Urinary bladder (tissue), 3 donors: ENCODE measurements at regions not wholly inside any gene's neighbourhood (a gene's known extent, or its start where the extent isn't known, plus 50 kb on each side); places are given as distances from the start of the nearest gene placed in this dataset.

Experiments used
- DNase-seq: peaks from one replicate; pipeline ENCODE4 v3.0.0-alpha.2; 2015; ENCODE audit errors: extremely low spot score
- H3K27ac ChIP-seq: one replicate; pipeline ENCODE4 v1.5.1; 2013; ENCODE audit warnings: low read depth, mild to moderate bottlenecking, moderate library complexity
- H3K36me3 ChIP-seq: one replicate; pipeline ENCODE4 v1.6.1; 2013; ENCODE audit warnings: mild to moderate bottlenecking, moderate library complexity; ENCODE audit not compliant: insufficient read depth
- H3K4me1 ChIP-seq: one replicate; pipeline ENCODE4 v1.6.1; 2013; ENCODE audit warnings: mild to moderate bottlenecking, moderate library complexity; ENCODE audit not compliant: insufficient read depth
- H3K4me3 ChIP-seq: one replicate; pipeline ENCODE4 v1.5.1; 2013; ENCODE audit warnings: low read depth, low read length
- WGBS: extraction: QIAGEN DNeasy Blood & Tissue Kit; methylation state at CpG from one replicate; pipeline ENCODE4 v1.1.7; 2013; 5-methylcytosine and 5-hydroxymethylcytosine counted together
- donor health status: healthy with polysubstance abuse.
- donor health status: healthy.

DNA sequence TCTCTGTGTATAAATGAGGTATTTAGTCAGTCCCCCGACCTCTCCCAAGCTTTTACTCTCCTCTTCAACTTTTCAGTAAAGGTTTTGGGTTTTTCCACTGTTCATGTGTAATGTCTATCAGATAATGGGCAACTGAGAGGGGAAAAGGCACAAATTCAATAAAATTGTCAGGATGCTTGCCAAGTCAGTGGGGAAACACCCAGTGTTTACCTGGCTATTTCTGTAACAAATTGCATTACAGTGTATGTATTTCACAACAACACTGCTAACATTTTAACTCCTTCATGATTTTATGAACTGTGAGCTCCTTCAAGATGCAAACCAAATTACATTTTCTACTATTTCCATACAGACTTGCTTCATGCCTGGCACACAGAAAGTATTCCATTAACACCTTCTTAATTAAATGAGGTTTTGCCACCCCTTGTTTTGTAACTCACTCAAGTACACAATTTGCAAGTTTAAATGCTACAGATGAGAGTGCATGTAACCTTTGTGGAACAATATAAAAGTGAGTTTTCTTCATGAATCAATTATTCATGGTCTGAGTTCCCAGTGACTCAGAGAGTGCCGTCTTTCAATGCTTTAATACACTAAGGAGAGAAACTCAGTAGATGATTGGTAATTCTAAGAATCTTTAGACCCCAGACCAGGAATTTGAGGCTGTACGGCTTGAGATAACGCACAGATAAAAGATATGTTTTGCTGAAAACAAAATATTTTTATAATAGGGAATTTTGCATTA, 149.8 kb upstream of the TLL1 start:
- H3K27ac ChIP-seq, result no peak overlapping the region
- no peak for DNase-seq
- H3K4me1 ChIP-seq, result no peaks in the 10 kb centered on the region
- 74% methylated on average over 4 of the region's 4 CpGs for WGBS
- H3K4me3 ChIP-seq, result no peak overlapping the region
- H3K36me3 ChIP-seq, result no peaks in the 10 kb centered on the region

DNA sequence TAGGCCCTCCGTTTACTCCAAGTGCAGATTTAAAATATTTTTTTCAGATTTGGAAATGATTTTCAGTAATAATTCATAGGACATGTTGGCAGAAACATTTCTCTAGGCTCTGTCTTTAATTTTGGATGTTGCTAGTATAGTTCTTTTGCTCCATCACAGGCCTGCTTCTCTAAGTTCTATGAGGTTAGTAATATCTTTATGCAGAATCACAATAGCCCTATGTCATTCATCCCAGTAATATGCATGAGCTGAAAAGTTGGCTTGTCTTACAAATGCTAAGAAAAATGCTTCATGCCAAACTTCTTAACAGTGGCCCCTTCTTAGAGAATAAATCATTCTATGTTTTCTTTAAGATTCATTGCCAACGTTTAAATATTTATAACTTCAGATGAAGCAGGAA, 148.3 kb upstream of the TLL1 start:
- H3K4me1 ChIP-seq, result no peaks in the 10 kb centered on the region
- H3K36me3 ChIP-seq, result no peaks in the 10 kb centered on the region
- H3K4me3 ChIP-seq, result no peak overlapping the region
- no peak overlapping the region for H3K27ac ChIP-seq
- DNase-seq, result no peak
- WGBS, result 37% methylated on average over 2 of the region's 2 CpGs

DNA sequence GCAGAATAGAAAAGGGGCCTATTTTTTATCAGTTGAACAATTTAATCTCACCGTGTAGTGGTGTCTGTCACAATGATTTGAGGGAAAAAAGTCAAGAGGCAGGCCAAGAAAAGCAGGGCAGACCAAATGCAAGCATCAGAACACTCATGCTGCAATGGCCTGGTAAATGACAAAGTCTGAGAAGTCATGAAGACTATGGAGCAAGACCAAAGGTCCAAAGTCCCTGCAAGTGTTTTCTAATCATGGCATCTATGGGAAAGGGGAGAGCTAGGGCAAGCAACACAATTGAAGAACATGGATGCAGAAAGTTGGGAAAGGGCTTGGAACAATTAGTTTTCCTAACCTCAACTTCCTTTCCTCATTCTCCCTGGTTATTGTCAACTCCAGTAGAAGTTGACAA, 147.7 kb upstream of the TLL1 start:
- H3K36me3 ChIP-seq, result no peaks in the 10 kb centered on the region
- H3K4me3 ChIP-seq, result no peak overlapping the region
- H3K27ac ChIP-seq, result no peak overlapping the region
- no peak for DNase-seq
- 48% methylated on average over 1 of the region's 1 CpG for WGBS
- no peaks in the 10 kb centered on the region for H3K4me1 ChIP-seq

DNA sequence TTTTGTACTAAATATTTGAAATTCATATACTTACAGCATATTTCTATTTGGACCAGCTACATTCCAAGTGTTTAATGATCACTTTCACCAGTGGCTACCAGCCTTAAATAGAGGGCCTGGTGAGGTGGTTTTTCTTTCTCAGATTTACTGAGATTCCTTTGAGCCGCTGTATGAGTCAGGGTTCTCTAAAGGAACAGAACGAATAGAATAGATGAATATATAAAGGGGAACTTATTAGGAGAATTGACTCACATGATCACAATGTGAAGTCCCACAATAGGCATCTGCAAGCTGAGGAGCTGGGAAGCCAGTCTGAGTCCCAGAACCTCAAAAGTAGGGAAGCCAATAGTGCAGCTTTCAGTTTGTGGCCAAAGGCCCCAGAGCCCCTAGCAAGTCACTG, 146.2 kb upstream of the TLL1 start:
- no peaks in the 10 kb centered on the region for H3K4me1 ChIP-seq
- no peak for DNase-seq
- H3K27ac ChIP-seq, result no peak overlapping the region
- H3K36me3 ChIP-seq, result no peaks in the 10 kb centered on the region
- 90% methylated on average over 2 of the region's 2 CpGs for WGBS
- H3K4me3 ChIP-seq, result no peak overlapping the region

DNA sequence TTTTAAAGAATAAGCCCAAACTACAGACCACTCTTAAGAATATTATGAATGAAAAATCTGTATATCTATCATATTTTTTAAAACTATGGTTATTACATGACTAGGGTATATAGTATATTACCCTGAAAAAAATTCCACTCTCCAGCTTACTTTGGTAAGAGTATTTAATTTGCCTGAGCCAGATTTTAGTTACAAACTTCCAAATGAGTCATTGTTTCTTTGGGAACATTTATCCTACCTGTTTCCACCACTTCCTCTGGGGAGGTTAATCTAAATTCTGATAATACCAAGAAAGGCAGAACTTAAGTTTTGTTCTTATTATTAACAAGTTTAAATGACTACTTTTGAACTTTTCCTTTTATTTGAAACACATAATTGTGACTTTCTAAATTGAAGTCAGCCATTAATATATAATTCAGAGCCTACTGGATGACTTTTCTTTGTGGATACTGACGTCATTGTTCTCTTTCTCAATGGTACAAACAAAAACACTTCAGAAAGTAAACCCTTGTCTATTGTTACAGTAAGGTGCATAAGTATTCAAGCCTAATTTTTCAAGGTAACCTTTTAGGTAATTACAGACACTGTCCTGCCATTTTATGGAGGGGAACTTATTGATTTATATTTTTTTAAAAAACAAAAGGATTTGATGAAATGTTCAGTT, 135.6 kb upstream of the TLL1 start:
- Histone ChIP-seq H3K4me3 (no peak overlapping the region), H3K36me3 (no peaks in the 10 kb centered on the region), H3K27ac (no peak overlapping the region), H3K4me1 (no peaks in the 10 kb centered on the region)
- WGBS, result 76% methylated on average over 1 of the region's 1 CpG
- DNase-seq, result no peak

DNA sequence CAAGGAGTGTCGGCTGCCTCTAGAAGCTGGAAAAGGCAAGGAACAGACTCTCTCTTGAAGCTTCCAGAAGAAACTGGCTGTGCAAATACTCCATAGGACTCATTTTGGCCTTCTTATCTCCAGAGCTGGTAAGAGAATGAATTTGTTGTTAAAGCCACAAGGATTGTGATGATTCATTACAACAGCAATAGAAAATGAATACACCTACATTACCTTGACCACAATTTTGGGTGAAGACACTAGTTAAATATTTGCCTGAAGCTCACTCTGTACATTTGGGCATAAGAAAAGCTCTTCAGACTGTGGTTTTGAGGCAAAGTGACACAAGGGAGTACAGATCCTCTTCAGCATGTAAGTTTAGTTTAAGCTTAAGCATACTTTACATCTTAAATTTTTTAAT, 134.5 kb upstream of the TLL1 start:
- H3K27ac ChIP-seq, result no peak overlapping the region
- no peak overlapping the region for H3K4me3 ChIP-seq
- no peaks in the 10 kb centered on the region for H3K4me1 ChIP-seq
- no peak for DNase-seq
- 92% methylated on average over 1 of the region's 1 CpG for WGBS
- H3K36me3 ChIP-seq, result no peaks in the 10 kb centered on the region

DNA sequence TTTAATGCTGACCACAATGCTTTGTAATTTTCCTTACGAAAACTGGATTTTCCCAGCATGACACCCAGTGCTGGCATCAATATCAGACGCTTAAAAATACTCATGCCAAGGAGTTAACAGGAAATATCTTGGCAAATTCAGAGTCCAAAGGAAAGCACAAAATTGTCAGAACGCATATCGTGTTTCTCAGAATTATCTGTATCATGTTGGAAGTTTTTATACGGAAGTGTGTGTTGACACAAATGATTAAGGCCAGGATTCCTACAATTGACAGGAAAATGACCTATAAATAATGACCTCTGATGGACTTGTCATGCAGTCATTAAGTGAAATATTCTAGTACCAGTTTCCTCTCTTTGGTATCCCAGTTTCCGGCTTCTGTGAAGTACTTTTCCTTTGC, 132.1 kb upstream of the TLL1 start:
- Histone ChIP-seq H3K4me1 (no peaks in the 10 kb centered on the region), H3K27ac (no peak overlapping the region), H3K36me3 (no peaks in the 10 kb centered on the region), H3K4me3 (no peak overlapping the region)
- 64% methylated on average over 6 of the region's 6 CpGs for WGBS
- no peak for DNase-seq

DNA sequence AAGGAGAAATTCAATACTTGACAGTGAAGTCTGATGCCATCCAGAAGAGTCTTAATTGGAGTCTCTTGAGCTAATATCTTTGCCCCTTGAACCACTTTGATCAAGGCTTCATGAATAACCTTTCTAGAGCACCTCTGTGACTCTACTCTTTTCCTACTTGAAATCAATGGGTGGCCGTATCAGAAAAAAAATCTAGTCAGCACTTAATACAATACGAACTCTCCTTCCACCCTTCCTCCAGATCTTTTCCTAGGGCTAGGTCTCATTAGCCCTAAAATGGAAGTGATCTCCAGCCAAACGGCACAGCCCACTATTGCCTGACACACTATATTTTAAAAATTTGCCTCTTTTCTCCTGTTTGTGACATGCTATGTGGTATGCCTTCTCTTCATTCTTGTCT, 129.6 kb upstream of the TLL1 start:
- no peak overlapping the region for H3K27ac ChIP-seq
- H3K36me3 ChIP-seq, result no peaks in the 10 kb centered on the region
- no peak overlapping the region for H3K4me3 ChIP-seq
- 91% methylated on average over 3 of the region's 3 CpGs for WGBS
- no peak for DNase-seq
- no peaks in the 10 kb centered on the region for H3K4me1 ChIP-seq

DNA sequence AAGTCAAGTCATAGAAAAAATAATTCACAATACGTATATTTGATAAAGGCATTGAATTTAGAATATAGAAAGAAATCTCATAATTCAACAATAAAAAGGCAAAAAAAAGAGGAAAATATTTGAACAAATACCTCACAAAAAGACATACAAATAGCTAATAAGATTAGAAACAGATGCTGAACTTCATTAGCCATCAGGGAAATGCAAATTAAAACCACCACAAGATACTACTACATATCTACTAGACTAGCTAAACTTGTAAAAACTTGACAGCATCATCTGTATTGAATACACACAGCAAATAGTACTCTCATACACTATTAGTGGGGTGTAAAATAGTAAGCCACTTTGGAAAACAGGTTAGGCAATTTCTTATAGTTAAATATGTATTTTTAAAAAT, 128.7 kb upstream of the TLL1 start:
- no peak overlapping the region for H3K4me3 ChIP-seq
- no peaks in the 10 kb centered on the region for H3K4me1 ChIP-seq
- 94% methylated on average over 1 of the region's 1 CpG for WGBS
- H3K27ac ChIP-seq, result no peak overlapping the region
- H3K36me3 ChIP-seq, result no peaks in the 10 kb centered on the region
- DNase-seq, result no peak

DNA sequence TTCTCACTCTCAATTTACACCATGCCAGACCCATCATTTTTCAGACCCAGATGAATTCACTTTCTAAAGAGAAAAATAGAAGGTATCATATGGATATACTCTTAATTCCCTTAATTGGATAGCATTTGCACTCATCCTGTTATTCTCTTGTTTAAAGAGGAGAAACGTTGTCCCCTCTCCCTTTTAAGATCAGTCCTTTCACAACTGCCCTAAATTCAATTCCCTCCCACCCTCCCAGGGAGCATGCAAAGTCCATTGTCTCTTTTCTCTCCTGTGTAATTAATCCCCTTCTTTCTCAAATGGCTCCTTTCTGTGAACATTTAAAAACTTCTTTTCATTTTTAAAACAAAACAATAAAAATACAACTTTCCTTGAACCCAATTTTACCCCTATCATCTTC, 124.7 kb upstream of the TLL1 start:
- Histone ChIP-seq H3K36me3 (no peaks in the 10 kb centered on the region), H3K27ac (no peak overlapping the region), H3K4me1 (no peaks in the 10 kb centered on the region), H3K4me3 (no peak overlapping the region)
- DNase-seq, result no peak
- WGBS, result 67% methylated on average over 1 of the region's 1 CpG

DNA sequence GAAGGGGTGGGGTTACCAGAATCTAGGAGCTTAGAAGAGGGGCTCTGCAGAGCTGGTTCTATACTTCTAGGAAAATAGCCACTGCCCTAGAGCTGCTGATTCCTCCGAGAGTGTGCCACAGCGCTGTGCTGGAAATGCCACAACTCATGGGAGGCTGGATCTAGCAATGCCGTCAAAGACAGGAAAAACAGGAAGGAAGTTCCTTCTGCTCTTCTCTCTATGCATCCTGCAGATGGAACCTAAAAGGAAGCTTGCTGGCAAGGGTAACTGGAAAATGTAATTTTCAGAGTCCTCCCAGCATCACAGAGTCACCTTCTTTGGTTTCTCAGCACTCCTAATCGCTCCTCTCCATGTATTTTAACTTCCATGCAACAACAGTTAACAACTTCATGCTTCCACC, 121.2 kb upstream of the TLL1 start:
- no peak for DNase-seq
- Histone ChIP-seq H3K27ac (no peak overlapping the region), H3K4me1 (no peaks in the 10 kb centered on the region), H3K36me3 (no peaks in the 10 kb centered on the region), H3K4me3 (no peak overlapping the region)
- 79% methylated on average over 4 of the region's 4 CpGs for WGBS

DNA sequence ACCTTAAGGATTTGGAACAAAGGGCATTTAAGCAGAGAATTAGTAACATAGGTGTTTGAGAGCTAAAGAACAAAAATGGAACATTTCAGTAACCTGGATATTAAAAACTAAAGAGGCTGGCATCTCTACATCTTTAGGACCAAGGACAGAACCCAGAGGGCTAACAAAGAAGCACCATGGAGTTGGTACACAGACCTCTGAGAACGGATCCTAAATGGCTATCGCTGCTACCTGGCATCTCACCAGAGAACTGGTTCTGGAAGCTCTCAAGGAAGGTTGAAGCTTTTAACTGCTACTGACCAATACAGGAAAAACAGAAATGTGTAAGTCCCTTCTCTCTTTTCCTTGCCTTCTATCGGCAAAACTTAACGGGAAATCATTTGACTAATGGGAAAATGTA, 118.4 kb upstream of the TLL1 start:
- WGBS, result 93% methylated on average over 4 of the region's 4 CpGs
- no peak overlapping the region for H3K27ac ChIP-seq
- DNase-seq, result no peak
- no peaks in the 10 kb centered on the region for H3K36me3 ChIP-seq
- no peaks in the 10 kb centered on the region for H3K4me1 ChIP-seq
- H3K4me3 ChIP-seq, result no peak overlapping the region

DNA sequence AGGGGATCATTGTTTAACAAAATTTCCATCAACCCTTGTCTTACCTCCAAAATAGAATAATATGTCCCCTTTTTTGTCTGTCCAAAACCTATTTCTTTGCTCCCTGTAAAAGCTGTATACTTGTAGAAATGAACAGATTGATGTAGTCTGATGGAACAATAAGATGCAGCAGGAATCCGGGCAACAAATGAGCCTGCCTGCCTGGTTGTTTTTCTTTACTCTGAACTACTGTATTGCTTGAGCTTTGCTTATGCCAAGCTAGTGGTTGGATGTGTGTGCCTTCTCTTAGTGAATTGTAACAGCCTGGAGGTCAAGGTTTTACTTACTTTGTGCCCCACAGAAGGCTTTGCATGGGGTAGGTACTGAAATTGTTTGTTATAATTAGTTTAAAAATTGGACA, 116.2 kb upstream of the TLL1 start:
- Histone ChIP-seq H3K27ac (no peak overlapping the region), H3K36me3 (no peaks in the 10 kb centered on the region), H3K4me3 (no peak overlapping the region), H3K4me1 (no peaks in the 10 kb centered on the region)
- no peak for DNase-seq
- 76% methylated on average over 1 of the region's 1 CpG for WGBS

DNA sequence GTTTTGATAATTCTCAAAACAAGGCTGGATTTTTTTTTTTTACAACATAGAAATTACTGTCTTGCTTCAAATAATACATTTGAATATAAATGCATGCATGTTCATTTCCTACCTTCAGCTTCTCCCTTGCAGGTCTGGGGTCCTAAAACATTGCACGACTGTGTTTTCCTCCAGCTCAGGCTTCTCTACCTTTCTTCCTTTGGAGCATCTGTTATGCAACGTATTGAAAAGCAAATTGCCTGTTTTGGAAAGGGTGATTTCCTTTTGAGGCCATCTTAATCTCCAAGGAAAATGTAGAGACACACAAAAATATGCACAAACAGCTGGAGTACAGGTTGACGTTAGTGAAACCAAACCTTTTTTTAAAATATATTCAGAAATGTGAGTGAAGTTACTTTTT, 115.6 kb upstream of the TLL1 start:
- H3K36me3 ChIP-seq, result no peaks in the 10 kb centered on the region
- H3K4me1 ChIP-seq, result no peaks in the 10 kb centered on the region
- WGBS, result 45% methylated on average over 3 of the region's 3 CpGs
- H3K4me3 ChIP-seq, result no peak overlapping the region
- DNase-seq, result no peak
- H3K27ac ChIP-seq, result no peak overlapping the region
